GM19023 (cell line): ENCODE measurements at regions not wholly inside any gene's neighbourhood (a gene's known extent, or its start where the extent isn't known, plus 50 kb on each side); places are given as distances from the start of the nearest gene placed in this dataset.

Source experiments
- ATAC-seq: cut with Tn5 transposase; IDR thresholded peaks from one replicate; pipeline ENCODE4 v1.9.1; 2021; ENCODE audit warnings: mild to moderate bottlenecking, moderate library complexity; ENCODE audit not compliant: unreplicated experiment

DNA sequence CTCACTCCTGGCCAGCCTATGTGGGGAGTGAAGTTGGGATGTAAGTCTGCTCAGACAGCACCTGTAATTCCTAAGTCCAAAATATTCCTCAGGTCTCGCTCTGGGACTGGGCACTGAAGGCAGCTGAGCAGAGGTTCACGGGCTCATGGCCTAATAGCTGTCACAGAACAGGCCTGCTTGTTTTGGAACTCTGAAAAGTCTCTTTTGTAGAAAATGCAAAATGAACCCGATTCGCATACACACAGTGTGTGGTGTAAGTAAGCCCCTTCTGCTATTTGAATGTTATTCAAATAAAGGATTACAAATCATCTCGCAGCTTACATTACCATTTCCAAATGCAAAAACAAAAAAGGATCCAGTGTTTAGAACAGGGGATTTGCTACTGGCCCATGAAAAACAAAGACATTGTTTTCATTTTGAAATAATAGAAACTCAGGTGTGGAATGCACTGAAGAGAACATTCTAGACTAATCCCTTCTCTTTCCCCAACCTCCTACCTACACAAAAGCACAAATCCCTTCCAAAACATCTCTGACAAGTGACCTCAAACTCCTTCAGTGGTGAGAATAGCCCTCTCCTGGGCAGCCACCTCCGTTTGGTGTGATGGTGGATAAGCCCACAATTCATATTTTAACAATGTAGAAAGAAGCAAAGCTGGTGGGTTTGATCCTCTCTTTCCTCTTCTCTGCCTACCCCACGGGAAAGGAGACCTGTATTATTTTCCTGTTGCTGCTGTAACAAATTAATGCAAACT lies 118.3 kb upstream of the NCK2 start:
- no peak for ATAC-seq

- no peak for ATAC-seq
Observed at GRCh38 chr2:105625632-105626031, 119.1 kb upstream of the NCK2 start.

DNA sequence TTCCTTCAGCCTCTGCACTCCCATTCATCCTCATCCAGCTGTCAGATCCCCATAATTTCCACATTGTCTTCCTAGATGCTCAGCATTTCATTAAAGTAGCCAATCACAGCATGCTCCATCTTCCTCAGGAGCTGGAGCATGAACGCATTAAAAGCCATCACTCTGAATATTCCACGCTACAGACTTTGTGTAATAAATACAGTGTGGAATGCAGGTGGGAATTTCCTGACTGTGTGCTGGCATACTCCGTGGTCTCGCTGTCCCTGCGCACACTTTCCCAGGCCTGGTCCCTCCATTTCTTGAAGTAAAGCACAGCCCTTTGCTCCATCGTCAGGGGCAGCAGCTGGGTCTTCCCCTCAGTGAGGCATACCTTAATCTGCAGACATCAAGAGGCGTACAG lies 123.7 kb upstream of the NCK2 start:
- no peak for ATAC-seq

GRCh38 chr2:105618351-105618659 lies 126.4 kb upstream of the NCK2 start:
- ATAC-seq = no peak

GRCh38 chr2:105617631-105618350 lies 126.9 kb upstream of the NCK2 start:
- no peak for ATAC-seq

DNA sequence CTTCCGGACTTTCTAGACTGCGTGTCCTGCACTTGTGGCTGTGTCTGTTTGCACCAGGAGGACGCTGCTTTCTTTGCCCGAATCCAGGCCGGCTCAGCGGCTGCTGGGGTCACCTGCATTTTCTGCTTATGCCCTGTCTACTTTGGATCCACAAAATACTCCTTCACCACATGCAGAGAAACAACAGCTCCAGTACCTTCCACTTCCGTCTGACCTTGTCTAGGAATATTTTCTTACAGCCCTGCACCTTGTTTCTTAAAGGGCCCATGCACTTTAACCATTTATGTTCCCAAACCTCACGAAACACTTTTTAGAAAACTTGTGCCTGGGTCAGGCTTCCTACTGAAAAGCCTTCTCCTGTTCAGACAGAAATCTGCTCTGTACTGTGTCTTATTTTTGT lies 129.4 kb upstream of the NCK2 start:
- no peak for ATAC-seq

DNA sequence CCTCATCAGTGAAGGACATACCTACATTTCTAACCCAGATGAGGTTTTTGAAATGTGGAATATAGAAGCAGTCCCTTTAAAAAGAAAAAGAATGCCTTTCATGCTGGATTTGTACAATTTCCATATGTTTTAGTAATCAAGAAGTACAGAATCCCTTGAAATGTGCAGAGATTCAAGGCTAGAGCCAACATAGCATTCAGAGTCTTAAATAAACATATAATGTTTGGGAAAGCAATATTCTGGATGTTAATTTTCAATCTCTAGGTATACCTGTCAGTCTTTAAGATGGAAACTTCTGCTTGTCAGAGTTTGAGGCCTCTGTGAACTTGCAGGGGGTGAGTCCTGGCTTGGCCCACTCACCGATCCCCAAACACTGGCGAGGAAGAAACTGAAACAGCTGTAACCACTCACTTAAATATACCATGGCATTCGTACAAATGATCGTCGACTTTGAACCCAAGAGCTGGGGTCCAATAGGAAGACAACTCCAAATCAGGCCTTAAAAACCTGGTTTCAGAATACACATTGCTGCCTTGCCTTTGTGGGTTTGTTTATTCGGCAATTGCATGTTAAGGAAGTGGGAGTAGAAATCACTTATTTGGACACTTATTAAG lies 132.8 kb upstream of the NCK2 start:
- ATAC-seq = no peak

GRCh38 chr2:105611333-105611637 lies 133.4 kb upstream of the NCK2 start:
- no peak for ATAC-seq

GRCh38 chr2:105610576-105611332 lies 134.0 kb upstream of the NCK2 start:
- no peak for ATAC-seq

GRCh38 chr2:105609746-105610402 lies 134.8 kb upstream of the NCK2 start:
- no peak for ATAC-seq

- ATAC-seq = no peak
Observed at GRCh38 chr2:105607920-105608504, 136.7 kb upstream of the NCK2 start.

DNA sequence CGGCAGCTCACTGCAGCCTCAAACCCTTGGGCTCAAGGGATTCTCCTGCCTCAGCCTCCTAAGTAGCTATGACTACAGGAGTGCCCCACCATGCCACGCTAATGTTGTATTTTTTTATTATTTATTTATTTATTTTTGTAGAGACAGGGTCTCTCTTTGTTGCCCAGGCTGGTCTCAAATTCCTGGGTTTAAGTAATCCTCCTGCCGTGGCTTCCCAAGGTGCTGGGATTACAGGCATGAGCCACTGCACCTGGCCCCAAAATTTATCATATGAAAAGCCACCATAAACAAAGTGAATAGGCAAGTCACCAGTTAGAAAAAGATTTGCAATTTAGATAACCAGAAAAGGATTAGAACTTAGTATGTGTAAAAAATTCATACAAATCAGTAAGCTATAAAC lies 138.6 kb upstream of the NCK2 start:
- no peak for ATAC-seq

GRCh38 chr2:105604938-105605337 lies 139.8 kb upstream of the NCK2 start:
- no peak for ATAC-seq

DNA sequence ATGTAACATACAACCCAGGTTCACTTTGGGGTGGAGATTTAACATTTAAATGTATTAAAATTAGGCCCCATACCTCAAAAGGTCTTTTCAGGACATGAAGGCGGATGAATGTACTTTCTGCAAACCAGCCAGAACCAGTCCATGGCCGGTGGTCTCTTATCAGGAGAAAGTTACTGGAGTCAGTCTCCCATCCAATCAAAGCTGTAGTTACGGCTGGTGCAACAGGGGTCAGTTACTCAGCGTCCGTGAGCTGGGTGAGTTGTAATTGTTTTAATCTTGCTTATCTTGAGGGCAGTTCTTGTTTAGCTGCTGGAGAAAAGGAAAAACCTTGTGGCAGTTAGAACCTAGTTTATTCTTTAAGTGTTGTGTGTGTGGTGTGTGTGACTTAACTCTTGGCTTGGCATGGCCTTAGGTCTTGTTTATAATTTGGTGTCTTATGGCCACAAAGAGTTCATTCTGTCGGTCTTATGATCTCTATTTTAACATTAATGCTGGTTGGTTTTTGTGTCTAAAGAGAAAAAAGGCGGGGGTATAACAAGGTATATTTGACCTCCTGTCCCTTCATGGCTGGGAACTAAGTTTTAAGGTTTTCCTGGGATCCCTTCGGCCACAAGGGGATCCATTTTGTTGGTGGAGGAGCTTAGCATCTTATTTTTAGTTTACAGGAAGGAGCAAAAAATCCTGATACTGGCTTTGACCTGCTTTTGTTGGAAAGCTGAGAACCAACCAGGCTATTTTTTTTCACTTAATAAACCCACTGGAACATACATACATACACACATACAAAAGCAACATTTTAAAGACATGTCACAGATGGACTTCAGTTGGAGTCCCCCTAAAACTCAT lies 143.5 kb upstream of the NCK2 start:
- ATAC-seq = no peak

DNA sequence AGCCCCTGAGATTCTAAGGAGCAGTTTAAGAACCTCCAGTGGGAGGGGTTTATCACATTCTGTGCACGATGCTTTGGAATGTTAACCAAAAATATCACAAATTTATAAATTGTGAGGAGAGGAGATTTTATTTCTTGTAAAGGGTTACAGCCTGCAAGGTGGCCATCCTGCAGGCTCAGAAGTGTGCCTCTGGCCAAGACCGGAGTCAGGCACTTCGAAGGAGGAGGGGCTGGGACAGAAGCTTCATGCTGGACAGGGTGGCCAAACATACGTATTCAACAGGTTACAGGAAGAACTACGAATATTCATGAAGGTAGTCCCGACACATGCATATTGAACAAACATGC lies 144.1 kb upstream of the NCK2 start:
- no peak for ATAC-seq

GRCh38 chr2:105600037-105600442 lies 144.7 kb upstream of the NCK2 start:
- no peak for ATAC-seq

GRCh38 chr2:105598829-105599698 lies 145.6 kb upstream of the NCK2 start:
- ATAC-seq = no peak

DNA sequence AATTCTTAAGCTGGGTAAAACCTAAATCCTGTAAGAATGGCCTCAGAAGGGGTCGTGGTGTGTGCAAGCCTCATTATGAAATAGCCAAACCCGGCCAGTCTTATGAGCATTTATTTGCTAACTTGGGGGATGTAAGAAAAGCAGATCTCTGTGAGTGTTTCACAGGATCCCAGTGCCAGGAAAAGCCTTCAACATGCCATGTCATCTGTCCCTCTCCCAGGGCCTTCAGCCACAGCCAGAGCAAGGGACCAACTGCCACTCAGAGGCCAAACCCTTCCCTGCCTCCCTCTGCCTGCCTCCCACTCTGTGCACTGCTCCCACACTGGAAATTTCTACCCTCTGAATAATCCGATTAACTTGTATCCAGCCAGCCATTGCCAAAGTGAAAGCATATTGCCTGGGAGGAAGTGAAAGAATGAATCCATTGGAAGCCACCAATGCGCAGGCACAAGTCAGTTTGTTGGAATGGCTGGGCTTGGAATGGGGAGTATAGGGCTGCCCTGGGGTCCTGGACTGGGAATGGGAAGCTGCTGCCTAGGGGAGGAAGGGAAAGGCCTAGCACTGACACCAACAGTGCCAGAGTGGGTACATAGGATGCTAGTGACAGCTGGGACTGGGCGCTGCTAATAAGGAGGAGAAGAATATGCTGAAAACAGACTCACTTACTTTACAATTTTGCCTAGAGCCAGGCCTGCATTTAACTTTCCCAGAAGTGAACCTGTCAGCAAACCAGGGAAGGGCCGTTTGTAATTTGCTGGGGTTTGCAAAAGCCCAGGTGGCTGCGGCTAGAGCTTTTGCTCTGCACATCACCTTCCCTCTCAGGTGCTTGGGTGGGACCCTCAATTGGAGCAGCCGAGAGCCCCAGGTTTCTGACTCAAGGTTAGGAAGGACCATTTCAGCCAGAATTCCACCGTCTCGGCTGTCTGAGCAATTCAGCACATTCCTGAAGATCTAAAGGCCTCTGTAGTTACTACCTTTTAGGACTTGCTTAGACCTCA lies 146.6 kb upstream of the NCK2 start:
- ATAC-seq = no peak
